Upper lobe of right lung (tissue), 1 donor: ENCODE measurements at regions not wholly inside any gene's neighbourhood (a gene's known extent, or its start where the extent isn't known, plus 50 kb on each side); places are given as distances from the start of the nearest gene placed in this dataset.

Source experiments
- ATAC-seq: fragments of 200-7000 bp; cut with Tn5 transposase; one replicate; pipeline ENCODE4 v1.9.1; 2020; ENCODE audit warnings: mild to moderate bottlenecking, moderate library complexity
- DNase-seq: peaks from one replicate; pipeline ENCODE4 v3.0.0-alpha.2; 2020
- H3K27ac ChIP-seq: fragments of 200-600 bp; one replicate; pipeline ENCODE4 v1.8.0; 2022
- H3K27me3 ChIP-seq: fragments of 200-600 bp; one replicate; pipeline ENCODE4 v1.8.0; 2022; ENCODE audit warnings: mild to moderate bottlenecking
- H3K36me3 ChIP-seq: fragments of 200-600 bp; one replicate; pipeline ENCODE4 v1.8.0; 2022
- H3K4me1 ChIP-seq: fragments of 200-600 bp; one replicate; pipeline ENCODE4 v1.8.0; 2022
- H3K4me3 ChIP-seq: fragments of 200-600 bp; one replicate; pipeline ENCODE4 v1.8.0; 2022; ENCODE audit warnings: mild to moderate bottlenecking
- H3K9me3 ChIP-seq: fragments of 200-600 bp; one replicate; pipeline ENCODE4 v1.8.0; 2022
- CTCF ChIP-seq: fragments of 200-600 bp; IDR thresholded peaks from one replicate; pipeline ENCODE4 v1.8.0; 2022; ENCODE audit warnings: antibody characterized with exemption
- intact Hi-C: fragments of 100-400 bp; cut with DNase I; formaldehyde crosslinking; loops from one replicate; pipeline ENCODE4 v1.11.0; 2022
- donor health status: DM: no; HTN: yes; CAD: no; lungs with severe emphysema.

- no peak for TF ChIP-seq CTCF
- H3K9me3 ChIP-seq: no peaks in the 10 kb centered on the region
- no peak for ATAC-seq
- intact Hi-C loops: no loop called here
- no peaks in the 10 kb centered on the region for H3K36me3 ChIP-seq
- H3K4me3 ChIP-seq: no peak overlapping the region
- H3K27ac ChIP-seq: no peak overlapping the region
- no peak for DNase-seq
- no peaks in the 10 kb centered on the region for H3K27me3 ChIP-seq
- no peaks in the 10 kb centered on the region for H3K4me1 ChIP-seq
These were observed 469.0 kb downstream of the MEIS1 start for GRCh38 chr2:66903745-66904465.

GRCh38 chr2:66915237-66915636 is 480.3 kb downstream of the MEIS1 start:
- H3K36me3 ChIP-seq: no peaks in the 10 kb centered on the region
- no peak for TF ChIP-seq CTCF
- no peak for ATAC-seq
- no peaks in the 10 kb centered on the region for H3K9me3 ChIP-seq
- no peaks in the 10 kb centered on the region for H3K4me1 ChIP-seq
- intact Hi-C loops: no loop called here
- H3K27ac ChIP-seq: no peak overlapping the region
- H3K27me3 ChIP-seq: no peaks in the 10 kb centered on the region
- H3K4me3 ChIP-seq: no peak overlapping the region
- no peak for DNase-seq

GRCh38 chr2:66919286-66919685 is 477.8 kb upstream of the ETAA1 start:
- no peaks in the 10 kb centered on the region for H3K9me3 ChIP-seq
- DNase-seq: no peak
- H3K27ac ChIP-seq: no peak overlapping the region
- intact Hi-C loops: no loop called here
- H3K27me3 ChIP-seq: no peaks in the 10 kb centered on the region
- no peaks in the 10 kb centered on the region for H3K4me1 ChIP-seq
- H3K4me3 ChIP-seq: no peak overlapping the region
- H3K36me3 ChIP-seq: no peaks in the 10 kb centered on the region
- TF ChIP-seq CTCF: no peak
- no peak for ATAC-seq

- Histone ChIP-seq H3K36me3 (no peaks in the 10 kb centered on the region), H3K27me3 (no peaks in the 10 kb centered on the region), H3K4me3 (no peak overlapping the region), H3K4me1 (no peaks in the 10 kb centered on the region), H3K27ac (no peak overlapping the region), H3K9me3 (no peaks in the 10 kb centered on the region)
- no peak for TF ChIP-seq CTCF
- DNase-seq (no peak), ATAC-seq (no peak)
- intact Hi-C loops: no loop called here
These were observed 476.7 kb upstream of the ETAA1 start for GRCh38 chr2:66920415-66920814.

- no peak for DNase-seq
- no peak for ATAC-seq
- TF ChIP-seq CTCF: no peak
- no peaks in the 10 kb centered on the region for H3K27me3 ChIP-seq
- no peak overlapping the region for H3K4me3 ChIP-seq
- H3K4me1 ChIP-seq: peaks cover 6% of the 10 kb centered on the region
- H3K36me3 ChIP-seq: no peaks in the 10 kb centered on the region
- no peak overlapping the region for H3K27ac ChIP-seq
- H3K9me3 ChIP-seq: no peaks in the 10 kb centered on the region
- intact Hi-C loops: no loop called here
These were observed 472.0 kb upstream of the ETAA1 start for GRCh38 chr2:66925128-66925527.
